Left ventricle myocardium inferior (tissue), 1 donor: ENCODE measurements at regions not wholly inside any gene's neighbourhood (a gene's known extent, or its start where the extent isn't known, plus 50 kb on each side); places are given as distances from the start of the nearest gene placed in this dataset.

Experiments
- DNase-seq: peaks from one replicate; pipeline ENCODE4 v3.0.0-alpha.2; 2020
- H3K27ac ChIP-seq: fragments of 200-600 bp; replicated peaks from 2 replicates; pipeline ENCODE4 v1.8.0; 2021
- H3K27me3 ChIP-seq: fragments of 200-600 bp; 2 replicates; pipeline ENCODE4 v1.8.0; 2021; ENCODE audit warnings: low read depth
- H3K36me3 ChIP-seq: fragments of 200-600 bp; 2 replicates; pipeline ENCODE4 v1.8.0; 2021
- H3K4me1 ChIP-seq: fragments of 200-600 bp; 2 replicates; pipeline ENCODE4 v1.8.0; 2021
- H3K4me3 ChIP-seq: fragments of 200-600 bp; 2 replicates; pipeline ENCODE4 v1.8.0; 2021; ENCODE audit warnings: mild to moderate bottlenecking, moderate library complexity
- H3K9me3 ChIP-seq: fragments of 200-600 bp; replicated peaks from 2 replicates; pipeline ENCODE4 v1.8.0; 2021
- CTCF ChIP-seq: fragments of 200-600 bp; IDR thresholded peaks from 2 replicates; pipeline ENCODE4 v1.8.0; 2021; ENCODE audit warnings: antibody characterized with exemption, mild to moderate bottlenecking, borderline replicate concordance
- intact Hi-C: fragments of 100-400 bp; cut with micrococcal nuclease; formaldehyde crosslinking; loops from one replicate; pipeline ENCODE4 v1.11.0; 2022
- donor health status: DM: no; HTN: yes; CAD: no; lungs with severe emphysema.

- no peak for DNase-seq
- no peaks in the 10 kb centered on the region for H3K9me3 ChIP-seq
- H3K4me1 ChIP-seq, result no peaks in the 10 kb centered on the region
- TF ChIP-seq CTCF, result no peak
- no peak overlapping the region for H3K27ac ChIP-seq
- no peaks in the 10 kb centered on the region for H3K36me3 ChIP-seq
- no peaks in the 10 kb centered on the region for H3K27me3 ChIP-seq
- H3K4me3 ChIP-seq, result no peak overlapping the region
- intact Hi-C loops, result no loop called here
Observed at GRCh38 chr18:44558767-44559166, 121.9 kb upstream of the SETBP1 start.

- H3K9me3 ChIP-seq, result no peaks in the 10 kb centered on the region
- H3K27ac ChIP-seq, result no peak overlapping the region
- intact Hi-C loops, result no loop called here
- TF ChIP-seq CTCF, result no peak
- DNase-seq, result no peak
- no peaks in the 10 kb centered on the region for H3K4me1 ChIP-seq
- H3K4me3 ChIP-seq, result no peak overlapping the region
- H3K27me3 ChIP-seq, result no peaks in the 10 kb centered on the region
- H3K36me3 ChIP-seq, result no peaks in the 10 kb centered on the region
Observed at GRCh38 chr18:44562986-44563385, 117.7 kb upstream of the SETBP1 start.

- intact Hi-C loops, result no loop called here
- H3K9me3 ChIP-seq, result no peaks in the 10 kb centered on the region
- no peak overlapping the region for H3K27ac ChIP-seq
Observed at GRCh38 chr18:44564922-44565321, 115.8 kb upstream of the SETBP1 start.

GRCh38 chr18:44568342-44568741, 112.3 kb upstream of the SETBP1 start:
- Histone ChIP-seq H3K27me3 (no peaks in the 10 kb centered on the region), H3K27ac (no peak overlapping the region), H3K4me3 (no peak overlapping the region), H3K4me1 (no peaks in the 10 kb centered on the region), H3K36me3 (no peaks in the 10 kb centered on the region), H3K9me3 (no peaks in the 10 kb centered on the region)
- no peak for DNase-seq
- TF ChIP-seq CTCF, result no peak
- intact Hi-C loops, result no loop called here

More at GRCh38 chr18:44564922-44565321, 115.8 kb upstream of the SETBP1 start:
- Histone ChIP-seq H3K4me1 (no peaks in the 10 kb centered on the region), H3K4me3 (no peak overlapping the region), H3K27me3 (no peaks in the 10 kb centered on the region), H3K36me3 (no peaks in the 10 kb centered on the region)
- TF ChIP-seq CTCF, result no peak
- DNase-seq, result no peak

- Histone ChIP-seq H3K9me3 (no peaks in the 10 kb centered on the region), H3K36me3 (no peaks in the 10 kb centered on the region), H3K4me1 (no peaks in the 10 kb centered on the region), H3K27me3 (no peaks in the 10 kb centered on the region), H3K4me3 (no peak overlapping the region), H3K27ac (no peak overlapping the region)
- intact Hi-C loops, result no loop called here
- no peak for TF ChIP-seq CTCF
- DNase-seq, result no peak
Observed at GRCh38 chr18:44568986-44569385, 111.7 kb upstream of the SETBP1 start.

- Histone ChIP-seq H3K36me3 (no peaks in the 10 kb centered on the region), H3K27me3 (no peaks in the 10 kb centered on the region), H3K27ac (no peak overlapping the region), H3K9me3 (no peaks in the 10 kb centered on the region), H3K4me1 (no peaks in the 10 kb centered on the region), H3K4me3 (no peak overlapping the region)
- no peak for TF ChIP-seq CTCF
- no peak for DNase-seq
- intact Hi-C loops, result no loop called here
Observed at GRCh38 chr18:44569391-44570055, 111.2 kb upstream of the SETBP1 start.
